HG02884 (cell line): ENCODE measurements at regions not wholly inside any gene's neighbourhood (a gene's known extent, or its start where the extent isn't known, plus 50 kb on each side); places are given as distances from the start of the nearest gene placed in this dataset.

Source experiments
- ATAC-seq: cut with Tn5 transposase; IDR thresholded peaks from one replicate; pipeline ENCODE4 v1.9.1; 2021; ENCODE audit warnings: mild to moderate bottlenecking, moderate library complexity; ENCODE audit not compliant: unreplicated experiment

- no peak for ATAC-seq
These were observed 136.5 kb upstream of the CCND2 start for GRCh38 chr12:4137015-4137414.

DNA sequence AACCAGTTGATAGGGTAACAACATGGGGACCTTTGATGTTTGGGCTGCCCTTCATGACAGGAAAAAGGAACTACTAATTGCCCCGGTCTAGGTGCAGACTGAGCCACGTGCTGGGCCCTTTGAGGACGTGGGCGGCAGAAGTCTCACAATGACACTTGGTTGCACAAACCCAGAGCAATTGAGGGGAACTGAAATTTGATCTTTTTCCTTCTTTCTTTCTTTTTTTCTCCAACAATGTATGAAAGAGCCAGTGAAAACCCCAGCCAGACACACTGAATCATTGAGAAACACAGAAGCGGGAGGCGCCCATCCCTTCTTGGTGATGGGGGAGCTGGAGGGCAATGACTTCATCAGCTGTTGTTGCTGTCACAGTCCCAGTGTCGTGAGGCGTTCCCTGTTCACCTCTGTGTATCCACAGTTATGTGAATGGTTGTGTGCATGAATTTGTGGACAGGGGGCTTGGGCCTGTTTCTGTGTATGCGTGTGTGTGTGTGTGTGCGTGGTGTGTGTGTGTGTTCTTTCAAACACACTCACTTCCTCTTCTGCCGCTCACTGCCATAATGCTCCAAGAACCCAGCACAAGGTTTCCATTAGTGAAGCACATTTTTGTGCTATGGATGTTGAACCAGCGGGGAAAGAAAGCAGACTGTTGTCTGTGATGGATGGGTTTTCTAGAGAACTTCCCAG is 137.5 kb upstream of the CCND2 start:
- peak; percentile 79 for ATAC-seq

DNA sequence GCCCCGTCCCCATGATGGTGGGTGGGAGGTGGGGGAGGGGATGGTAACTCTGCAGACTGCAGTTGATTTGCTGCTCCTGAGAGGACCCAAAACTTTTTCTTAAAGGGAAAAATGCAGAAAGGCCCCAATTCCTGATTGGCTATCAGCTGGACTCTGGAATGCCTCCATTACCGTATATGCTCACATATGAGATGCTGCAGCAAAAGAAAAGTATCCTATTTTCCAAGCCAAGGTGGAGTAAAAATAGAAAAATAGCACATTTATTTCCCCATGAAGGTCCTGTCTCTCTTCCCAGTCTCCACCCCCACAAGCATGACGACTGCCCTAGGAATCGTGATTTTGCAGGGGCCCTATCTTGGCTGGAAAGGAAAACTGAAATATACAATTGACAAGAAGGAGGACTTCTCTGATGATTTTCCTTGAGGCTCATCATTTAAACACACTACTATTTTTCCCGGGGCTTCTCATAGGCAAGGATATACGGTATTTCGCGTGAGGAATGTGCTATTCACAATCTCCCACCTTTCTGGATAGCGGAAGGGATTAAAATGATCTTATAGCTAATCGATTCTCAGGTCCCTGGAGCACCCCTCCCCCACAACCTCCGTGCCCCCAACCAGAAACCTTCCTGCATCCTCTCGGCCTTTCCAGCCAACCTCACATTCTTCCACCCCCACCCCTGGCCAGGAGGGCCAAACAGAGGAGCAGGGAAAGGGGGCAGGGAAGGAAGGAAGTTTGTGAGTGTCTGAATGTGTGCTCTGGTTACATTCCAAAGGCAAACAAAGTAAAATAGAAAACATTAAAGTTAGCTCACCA is 138.9 kb upstream of the CCND2 start:
- no peak for ATAC-seq

DNA sequence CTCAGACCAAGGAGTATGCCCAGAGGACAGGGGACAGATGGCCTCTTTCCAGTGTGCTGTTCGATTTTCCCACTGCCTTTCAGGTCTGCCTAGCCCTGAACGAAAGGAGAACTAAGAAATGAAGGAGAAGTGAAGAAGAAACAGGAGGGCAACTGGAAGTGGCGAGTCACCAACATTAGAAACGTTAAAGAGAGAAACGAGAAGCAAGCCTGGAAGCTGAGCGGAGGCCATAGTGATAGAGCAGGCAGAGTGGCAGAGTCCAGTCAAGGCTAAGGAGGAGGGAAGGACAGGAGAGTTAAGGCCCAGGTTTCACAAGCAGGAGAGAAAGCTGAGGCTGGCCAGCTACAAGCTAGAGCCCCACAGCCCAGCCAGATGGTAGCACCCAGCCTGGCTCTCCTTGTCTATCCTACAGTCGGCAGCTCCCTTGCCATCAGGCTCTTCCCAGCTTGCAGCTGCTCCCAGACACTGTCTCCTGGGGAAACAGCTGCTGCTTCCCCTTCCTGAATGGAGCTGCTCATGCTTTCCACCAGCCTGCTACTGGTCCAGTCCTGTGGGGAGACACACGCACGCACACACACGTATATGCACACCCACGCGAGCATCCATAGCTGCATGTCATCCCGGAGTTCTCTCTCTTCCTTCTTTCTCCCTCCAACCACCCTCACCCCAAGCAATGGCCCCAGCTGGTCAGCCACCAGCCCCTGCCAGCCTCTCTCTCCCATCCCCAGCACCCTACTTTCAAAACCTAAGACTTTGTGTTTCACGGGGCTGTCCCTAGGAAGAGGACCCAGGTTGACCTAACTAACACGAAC is 139.7 kb upstream of the CCND2 start:
- no peak for ATAC-seq

DNA sequence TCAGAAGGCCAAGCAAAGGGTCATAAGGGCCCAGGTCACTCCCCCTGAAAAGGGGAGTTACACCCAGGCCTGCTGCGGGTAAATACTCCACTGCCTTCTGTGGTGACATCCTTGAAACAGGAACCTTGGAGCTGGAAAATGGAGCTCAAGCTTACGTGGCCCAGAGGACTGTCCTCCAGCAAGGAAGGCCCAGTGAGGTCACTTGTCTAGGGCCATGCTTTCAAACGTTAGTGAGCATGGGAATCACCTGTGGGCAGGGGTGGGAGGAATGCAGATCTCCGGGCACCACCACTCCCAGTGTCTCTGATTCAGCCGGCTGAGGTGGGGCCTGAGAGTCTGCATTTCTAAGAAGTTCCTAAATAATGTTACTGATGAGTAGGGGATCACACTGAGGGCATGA is 140.5 kb upstream of the CCND2 start:
- no peak for ATAC-seq

GRCh38 chr12:4121506-4122020 is 152.0 kb upstream of the CCND2 start:
- no peak for ATAC-seq

- ATAC-seq: no peak
These were observed 153.1 kb upstream of the CCND2 start for GRCh38 chr12:4120316-4120917.

GRCh38 chr12:4119157-4119761 is 154.3 kb upstream of the CCND2 start:
- peak; percentile 61 for ATAC-seq

- ATAC-seq: peak; percentile 18
These were observed 154.9 kb upstream of the CCND2 start for GRCh38 chr12:4118601-4119156.

DNA sequence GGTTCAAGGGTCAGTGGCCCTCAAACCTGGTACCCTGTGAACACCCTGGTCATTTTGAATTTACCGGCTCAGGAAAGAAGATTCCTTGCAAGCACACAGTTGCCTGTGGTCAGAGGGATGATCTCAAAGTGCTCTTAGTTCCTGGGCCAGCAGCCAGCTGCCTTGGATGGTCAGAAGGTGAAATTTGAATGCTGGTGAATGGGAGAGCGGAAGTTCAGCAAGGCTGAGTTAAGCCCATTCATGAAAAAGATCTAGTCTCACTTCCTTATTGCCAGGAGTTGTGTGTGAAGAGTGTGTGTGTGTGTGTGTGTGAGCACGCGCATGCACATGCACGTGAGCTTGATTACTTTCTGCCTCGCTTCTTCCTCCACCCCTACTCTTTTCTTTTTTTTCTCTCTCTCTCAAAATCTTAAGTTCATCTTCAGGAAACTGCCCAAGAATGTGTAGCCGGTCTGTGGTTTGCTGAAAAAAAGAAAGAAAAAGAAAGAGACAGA is 155.5 kb upstream of the CCND2 start:
- ATAC-seq: peak; percentile 59

- no peak for ATAC-seq
These were observed 156.1 kb upstream of the CCND2 start for GRCh38 chr12:4117386-4118016.

DNA sequence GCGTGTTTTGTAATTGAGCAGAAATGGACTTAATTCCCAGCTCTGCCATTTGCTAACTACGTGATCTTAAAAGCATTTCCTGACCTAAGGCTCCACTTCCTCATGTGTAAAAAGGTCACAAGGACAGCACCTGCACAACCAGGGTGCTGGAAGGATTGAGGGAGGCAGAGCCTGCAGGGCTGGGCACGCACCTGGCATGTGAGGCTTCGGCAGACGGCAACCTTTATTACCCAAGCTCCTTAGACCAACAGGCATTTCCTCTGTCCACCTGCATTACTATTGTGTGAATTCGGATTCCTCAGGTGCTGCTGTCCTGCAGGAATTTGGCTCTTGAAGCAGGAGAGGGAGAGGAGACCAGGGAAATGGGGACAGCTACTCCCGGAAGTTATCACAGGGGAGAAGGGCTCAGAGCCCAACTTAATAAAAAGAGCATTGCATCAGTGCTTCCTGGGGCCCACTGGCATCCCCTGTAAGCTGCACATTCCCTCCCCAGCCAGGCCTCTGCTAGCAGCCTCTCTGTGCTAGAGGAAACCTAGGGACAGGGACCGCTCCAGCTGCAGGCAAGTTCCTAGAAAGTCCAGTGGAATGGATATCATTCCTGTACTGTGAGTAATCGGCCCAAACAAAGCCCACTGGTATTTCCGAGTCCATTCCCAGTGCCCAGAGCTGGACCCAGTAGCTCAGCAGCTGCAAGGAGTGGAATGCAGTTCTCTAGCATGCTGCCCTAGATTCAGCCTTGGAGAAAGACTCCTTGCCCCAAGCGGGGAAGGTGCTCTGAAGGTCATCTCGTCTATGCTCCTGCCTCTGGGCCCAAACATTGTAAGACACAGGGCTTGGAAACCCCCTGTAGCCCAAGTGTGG is 157.1 kb upstream of the CCND2 start:
- no peak for ATAC-seq

DNA sequence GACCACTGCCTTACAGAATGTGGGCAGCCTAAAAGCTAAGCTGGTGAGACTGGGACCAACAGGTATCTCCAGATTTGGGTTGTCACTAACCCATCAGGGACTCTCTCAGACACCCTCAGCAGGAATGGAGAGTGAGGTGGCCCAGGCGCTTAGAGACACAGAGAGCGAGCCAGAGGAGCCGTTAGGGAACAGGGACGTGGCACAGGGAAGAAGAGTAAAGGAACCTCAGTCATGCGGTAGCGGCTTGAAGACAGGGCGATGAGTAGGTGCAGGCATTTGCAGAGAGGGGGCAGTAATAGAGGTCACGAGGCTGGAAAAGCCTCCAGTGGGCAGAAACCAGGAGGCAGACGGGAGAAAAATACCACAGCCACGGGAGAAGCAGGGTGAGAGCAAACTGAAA is 158.0 kb upstream of the CCND2 start:
- ATAC-seq: no peak

GRCh38 chr12:4114986-4115385 is 158.6 kb upstream of the CCND2 start:
- no peak for ATAC-seq

- ATAC-seq: no peak
These were observed 160.7 kb upstream of the CCND2 start for GRCh38 chr12:4112734-4113325.

GRCh38 chr12:4112290-4112689 is 161.3 kb upstream of the CCND2 start:
- ATAC-seq: no peak

- no peak for ATAC-seq
These were observed 162.6 kb upstream of the CCND2 start for GRCh38 chr12:4111010-4111409.

- ATAC-seq: no peak
These were observed 163.7 kb upstream of the CCND2 start for GRCh38 chr12:4109826-4110225.
